GM19452 (cell line): ENCODE measurements at regions not wholly inside any gene's neighbourhood (a gene's known extent, or its start where the extent isn't known, plus 50 kb on each side); places are given as distances from the start of the nearest gene placed in this dataset.

Source experiments
- ATAC-seq: cut with Tn5 transposase; IDR thresholded peaks from one replicate; pipeline ENCODE4 v1.9.1; 2021; ENCODE audit not compliant: unreplicated experiment

DNA sequence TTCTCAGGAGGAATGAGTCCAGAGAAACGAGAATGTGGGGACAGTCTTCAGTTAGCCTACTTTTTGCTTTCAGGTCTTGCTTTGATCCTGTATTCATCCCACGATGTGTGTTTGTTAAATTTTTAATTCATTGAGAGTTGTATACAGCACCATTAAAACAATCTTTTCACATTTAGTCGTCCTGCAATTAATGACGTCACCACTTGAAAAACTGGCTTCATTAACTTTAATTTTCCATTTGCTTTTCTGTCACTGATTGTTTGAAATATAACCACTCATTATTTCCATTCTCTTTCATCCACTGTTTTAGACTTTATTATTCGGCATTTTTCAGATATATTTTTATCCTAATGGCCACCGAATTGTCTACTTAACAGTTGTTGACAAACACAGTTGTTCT, 146.9 kb downstream of the TFEC start:
- no peak for ATAC-seq

DNA sequence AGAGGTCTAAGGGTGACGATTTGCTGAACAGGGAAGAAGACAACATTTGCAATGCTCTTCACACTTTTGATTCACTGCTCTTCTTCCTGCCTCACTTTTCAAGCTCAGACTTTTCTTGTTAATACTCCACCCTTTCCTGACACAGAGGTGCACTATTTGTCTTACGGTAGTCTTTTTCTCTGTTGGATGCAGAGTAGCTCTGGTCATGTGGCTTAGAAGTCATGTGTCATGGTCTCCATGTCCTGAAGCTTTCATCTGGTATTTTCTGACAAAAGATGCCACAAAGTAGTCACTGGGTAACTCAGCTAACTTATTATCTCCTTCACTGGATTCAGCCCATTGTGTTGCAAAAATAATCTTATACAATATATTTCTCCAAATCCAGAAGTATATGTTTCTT, 149.1 kb downstream of the TFEC start:
- ATAC-seq, result no peak

DNA sequence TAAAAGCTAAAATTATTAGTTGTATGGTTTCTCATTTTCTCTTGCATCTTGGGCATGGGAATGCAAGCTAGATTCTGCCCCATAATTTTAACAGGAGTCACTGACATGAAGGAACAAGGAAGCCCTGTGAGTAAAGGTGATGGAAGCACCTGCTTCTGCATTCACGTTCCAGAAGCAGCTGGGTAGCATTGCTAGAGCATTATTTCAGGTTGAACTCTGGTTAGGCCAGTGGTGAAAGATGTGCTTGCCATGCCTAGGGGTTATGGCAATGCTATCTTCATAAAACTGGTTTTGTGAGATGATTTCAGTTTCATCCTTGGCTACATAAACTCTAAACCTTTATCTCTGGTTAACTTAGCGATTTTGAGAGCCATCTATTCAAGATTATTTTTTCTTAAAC, 151.4 kb downstream of the TFEC start:
- no peak for ATAC-seq

DNA sequence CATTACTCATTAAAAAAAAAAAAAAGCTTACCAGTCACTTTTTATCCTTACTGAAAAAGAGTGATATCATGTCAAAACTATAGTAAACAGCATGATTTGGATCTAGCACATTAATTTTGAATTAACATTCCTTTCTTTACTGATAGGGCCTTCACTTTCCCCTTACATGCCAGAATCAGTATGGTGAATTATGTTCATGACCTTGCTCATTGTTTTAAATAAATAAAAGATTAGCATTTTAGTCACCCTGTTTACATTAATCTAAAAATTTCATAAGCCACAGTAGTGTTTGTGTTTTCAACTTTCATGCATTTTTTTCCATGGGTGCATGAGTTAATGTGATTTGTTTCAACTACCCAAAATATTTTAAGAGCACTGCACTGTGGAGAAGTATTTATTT, 160.8 kb downstream of the TFEC start:
- ATAC-seq, result no peak

DNA sequence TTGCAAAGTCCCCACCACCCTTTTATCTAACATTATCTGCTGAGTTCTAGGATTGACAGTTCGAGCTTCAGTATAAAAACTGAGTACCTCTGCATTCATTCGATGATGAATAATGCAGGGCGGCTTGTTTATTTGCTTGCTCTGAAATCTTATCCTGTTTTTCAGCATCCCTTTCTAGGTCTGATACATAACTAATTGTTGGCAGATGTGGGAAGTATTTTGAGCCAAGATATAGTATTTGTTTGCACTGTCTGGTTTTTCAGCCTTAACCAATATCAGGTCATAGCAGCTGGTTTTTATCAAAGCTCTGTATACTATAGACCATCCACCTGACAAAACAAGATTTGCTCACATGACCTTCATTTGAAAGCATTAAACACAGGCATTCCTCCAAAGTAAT, 161.4 kb downstream of the TFEC start:
- no peak for ATAC-seq

DNA sequence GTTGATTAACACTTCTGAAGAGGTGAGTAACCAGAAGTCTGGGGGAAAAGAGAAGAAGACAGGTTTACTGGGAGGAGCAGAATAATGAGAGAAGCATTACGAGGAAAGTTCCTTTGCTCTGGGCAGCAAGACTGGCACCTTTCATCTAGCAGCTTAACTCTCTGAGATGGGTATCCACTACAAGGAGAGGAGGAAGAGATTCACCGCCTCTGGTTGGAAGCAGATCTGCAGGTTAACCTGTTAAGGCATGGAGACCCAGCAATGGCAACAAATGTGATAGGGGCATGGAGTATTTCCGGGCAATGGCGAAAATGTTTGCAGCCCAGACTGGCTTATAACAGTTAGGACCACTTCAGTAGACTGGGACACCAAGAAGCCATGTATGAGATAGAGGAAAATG, 162.2 kb downstream of the TFEC start:
- no peak for ATAC-seq

DNA sequence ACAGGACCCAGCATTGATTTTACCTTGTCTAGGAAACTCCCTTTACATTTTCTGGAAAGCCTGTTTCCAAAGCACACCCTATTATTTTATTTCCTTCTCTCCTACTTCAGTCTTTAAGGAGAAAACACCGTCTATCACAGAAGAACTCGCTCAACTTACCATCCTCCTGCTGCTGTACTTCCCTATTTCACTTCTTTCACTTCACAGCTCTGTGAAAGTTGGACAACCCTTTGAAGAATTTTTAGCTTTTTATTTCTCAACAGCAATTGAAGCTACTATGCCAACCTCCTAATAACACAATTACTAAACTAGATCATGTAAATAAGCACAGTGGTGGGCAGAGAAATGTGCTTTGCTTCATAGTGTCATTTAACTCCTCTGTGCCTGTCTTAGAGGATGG, 166.5 kb downstream of the TFEC start:
- ATAC-seq, result no peak

DNA sequence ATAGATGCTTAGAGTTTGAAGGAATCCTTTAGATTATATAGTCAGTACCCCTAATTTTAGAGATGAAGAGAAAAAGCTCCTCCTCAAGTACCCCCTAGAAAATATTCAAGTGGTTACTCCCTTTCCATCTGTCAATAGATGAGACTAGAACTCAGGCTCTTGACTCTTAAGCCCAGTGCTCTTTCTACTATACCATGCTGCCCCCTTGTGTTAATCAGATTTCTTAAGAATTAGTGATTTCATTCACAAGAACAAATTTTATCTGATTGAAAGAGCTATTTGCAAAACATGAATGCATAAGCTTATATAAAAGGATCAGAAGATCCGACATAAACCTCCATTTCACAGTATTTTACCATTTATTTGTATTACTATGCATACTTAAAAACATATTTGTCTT, 179.3 kb downstream of the TFEC start:
- no peak for ATAC-seq

DNA sequence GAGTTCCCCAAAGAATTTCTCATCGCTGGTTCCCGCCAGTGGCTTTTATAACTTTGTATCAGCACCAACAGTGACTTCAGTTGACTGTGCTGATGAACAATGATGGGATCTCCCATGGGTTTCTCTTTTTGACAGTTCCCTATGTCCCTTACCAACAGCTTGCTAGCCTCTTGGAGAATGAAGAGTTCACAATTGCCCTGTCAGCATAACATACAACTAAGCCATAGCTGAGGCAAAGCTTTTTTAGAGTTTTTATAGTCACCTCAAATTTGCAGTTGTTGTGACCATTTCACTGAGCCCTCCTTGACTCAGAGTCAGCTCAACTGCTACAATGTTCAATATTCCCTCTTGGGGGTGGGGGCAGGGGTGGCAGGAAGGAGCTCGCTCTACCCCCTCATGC, 179.8 kb downstream of the TFEC start:
- ATAC-seq, result no peak

DNA sequence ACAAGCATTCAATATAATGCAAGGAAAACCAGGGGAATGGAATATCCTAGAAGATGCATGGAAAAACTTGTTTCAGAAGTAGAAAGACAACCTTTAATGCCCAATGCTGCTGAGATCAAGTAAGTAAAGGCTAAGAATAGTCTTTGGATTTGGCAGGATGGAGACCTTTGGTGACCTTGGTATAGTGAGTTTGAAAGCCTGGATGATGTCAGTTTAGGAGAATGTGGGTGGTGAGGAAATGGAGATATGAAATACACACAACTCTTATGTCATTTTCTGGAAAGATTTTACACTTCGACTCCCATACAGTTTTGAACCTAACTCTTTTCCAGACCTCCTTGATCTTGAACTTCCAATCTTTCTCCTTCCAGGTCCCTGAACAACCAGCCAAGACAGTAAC, 185.7 kb downstream of the TFEC start:
- ATAC-seq, result no peak

DNA sequence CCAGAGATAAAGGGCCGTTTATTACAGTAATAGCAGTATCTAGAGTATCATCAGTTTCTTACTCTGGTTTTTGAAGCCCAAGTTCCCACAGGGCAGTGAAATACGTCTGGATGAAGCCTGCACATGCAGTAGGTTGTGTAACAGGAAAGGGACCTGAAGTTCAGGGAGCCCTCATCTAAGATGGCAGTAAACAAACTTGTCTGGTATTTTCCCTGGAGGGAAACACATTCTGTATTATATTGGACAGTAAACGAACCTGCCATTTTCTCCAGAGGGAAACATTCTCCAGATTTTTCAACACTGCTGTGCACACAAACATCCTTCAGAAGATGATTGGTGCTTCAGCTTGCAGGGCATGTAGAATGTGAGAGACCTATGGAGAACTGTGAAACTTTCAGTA, 189.9 kb downstream of the TFEC start:
- ATAC-seq, result no peak

DNA sequence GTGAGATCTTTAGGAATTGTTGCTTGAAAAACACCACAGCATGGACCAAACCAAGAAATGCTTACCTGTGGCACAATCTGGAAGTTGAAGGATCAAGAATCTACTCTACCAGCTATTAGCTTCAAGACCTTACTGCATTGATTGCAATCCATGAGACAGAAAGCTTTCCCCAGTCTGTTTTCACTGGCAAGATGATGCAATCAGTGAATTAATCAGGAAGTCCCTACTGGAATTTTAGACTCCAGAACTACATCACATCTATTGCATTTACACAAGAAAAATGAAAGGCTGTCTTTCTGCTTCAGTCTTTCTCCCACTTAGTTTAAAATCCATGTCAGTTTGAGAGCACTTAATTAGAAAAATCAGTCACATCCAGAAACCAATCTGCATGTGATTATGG, 191.7 kb downstream of the TFEC start:
- no peak for ATAC-seq

DNA sequence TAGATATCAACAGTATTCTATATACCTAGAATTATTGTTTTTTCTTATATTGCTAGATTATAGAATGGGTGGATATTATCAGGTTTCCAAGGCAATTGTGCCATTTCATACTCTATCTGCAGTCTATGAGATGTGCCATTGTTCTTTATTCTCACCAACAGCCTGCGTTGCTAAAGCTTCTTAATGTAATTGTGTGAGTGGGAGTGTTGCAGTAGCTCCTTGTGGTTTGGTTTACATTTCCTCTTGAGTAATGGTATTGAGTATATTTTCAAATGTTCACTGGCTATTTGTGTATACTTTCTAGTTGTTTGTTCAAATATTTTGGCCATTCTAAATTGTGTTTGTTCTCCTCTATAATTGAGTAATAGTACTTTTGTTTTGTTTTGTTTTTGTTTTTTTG, 199.2 kb downstream of the TFEC start:
- no peak for ATAC-seq

DNA sequence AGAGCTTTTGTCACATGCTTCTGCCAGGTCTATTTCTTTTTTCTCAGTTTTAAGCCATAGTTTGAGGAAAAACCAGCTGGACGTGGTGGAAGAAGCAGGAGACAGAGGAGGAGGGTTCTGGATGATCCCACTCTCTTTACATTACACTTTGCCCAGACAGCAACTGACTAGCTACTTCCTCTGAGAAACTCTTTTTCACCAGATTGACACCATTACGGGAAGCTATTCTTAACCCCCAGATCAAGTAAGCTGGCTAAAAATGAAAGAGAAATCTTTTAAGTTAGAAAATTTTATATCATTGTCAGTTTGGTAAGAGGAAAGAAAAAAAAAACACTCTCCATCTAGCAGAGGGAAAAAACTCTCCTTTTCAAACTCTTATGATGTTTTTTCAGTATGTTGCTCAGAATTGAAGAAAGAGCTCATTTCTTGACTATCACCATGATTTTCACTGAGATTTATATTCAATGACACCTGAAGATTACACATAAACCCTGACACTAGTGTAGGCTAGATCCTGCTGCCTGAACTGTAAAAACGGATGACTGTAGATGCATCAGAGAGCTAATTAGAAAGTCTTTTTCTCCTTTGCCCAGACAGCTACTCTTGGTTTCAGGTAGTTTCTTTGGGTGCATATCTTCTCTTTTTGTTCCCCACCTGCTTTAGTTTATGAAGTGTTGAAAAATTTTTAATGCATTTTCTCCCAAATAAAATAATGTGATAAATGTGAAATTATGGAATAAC, 203.1 kb downstream of the TFEC start:
- peak; percentile 49 for ATAC-seq

DNA sequence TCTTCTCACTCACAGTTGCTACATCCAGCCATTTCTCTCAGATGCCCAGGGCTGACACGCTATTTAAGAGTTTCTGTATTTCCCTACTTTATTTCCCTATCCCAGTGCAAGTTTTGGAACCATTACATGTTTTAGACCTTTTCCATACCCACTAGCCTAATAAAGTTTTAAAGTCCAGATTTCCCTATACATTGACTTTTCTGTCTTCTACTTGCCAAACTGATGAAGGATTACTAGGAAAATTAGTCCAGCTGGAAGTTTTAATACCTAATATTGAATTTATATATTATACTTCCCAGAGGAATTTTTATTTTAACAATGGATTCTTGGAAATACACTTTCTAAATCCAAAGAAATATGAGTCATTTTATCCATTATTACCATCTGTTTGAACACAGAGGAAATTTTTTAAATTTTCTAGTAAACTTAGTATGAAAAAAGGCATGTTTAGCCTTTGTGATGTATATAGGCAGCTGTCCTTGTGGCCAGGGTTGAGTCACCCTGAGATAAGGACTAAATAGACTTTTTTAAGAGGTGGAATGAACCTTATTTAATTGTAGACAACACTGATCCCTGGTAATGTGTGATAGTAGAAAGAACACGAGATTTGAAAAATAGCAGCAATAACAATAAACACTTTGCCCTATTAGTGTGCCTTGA, 205.0 kb downstream of the TFEC start:
- no peak for ATAC-seq

DNA sequence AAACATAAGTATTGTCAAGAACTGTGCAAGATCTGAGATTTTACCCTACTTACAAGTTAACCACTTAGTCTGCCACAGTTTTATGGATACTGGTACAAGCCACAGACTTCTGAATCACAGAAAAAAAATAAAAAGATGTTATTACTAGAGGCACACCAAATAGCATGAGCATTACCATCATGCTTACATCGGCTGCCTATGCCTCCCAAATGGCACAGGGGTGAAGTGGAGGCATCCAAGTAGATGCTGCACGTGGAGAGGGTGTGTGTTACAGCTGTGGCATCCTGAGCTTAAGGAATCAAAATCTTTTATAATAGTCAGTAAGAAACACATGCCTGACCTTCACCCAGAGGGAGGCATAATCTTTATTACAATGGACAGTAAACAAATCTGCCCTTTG, 207.8 kb downstream of the TFEC start:
- ATAC-seq, result no peak

DNA sequence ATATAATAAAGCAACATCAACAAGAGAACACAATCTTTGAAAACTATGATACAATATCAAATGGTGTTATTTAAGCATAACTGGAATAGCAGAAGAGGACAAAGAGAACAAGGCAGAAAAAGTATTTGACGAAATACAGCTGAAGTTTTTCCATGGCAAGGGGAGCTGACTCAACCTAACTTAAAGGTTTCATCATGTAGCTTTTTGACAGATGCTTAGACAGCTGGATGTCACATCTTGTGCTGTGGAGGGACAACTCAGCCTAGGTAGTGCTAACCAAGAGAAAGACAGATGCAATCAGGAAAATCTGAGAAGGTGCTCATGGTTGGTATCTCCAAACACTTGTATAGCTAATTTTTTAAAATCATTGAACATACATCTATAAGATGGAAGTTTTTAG, 208.2 kb downstream of the TFEC start:
- no peak for ATAC-seq

DNA sequence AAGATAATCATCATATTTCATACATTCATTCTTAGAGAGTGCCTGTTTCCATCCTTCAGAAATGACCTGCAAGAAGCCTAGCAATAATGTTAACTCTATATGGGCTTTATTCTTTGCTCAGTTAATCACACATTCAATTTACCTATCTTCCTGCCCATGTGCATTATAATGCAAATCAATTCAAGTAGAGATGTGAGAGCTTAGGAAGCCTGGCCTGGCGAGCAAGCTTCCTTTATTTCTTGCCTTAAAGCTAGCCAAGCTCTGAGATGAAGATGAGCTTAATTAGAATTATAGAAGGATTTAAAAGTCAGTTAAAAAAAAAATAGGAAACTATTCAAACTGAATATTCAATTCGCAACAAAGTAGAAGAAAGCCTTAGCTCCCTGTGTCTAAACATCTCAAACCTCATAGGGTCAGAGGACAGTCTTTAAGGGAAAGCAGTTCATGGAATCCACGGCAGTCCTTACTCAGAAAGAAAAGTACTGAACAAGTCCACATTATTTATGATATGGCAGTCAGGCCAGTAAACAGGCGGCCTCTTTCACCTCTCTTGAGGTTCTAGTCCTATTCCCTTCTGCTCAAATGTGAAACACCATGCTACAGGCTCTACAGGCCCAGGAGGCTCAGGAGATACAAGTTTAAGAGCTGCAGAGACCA, 214.1 kb downstream of the TFEC start:
- ATAC-seq, result no peak

DNA sequence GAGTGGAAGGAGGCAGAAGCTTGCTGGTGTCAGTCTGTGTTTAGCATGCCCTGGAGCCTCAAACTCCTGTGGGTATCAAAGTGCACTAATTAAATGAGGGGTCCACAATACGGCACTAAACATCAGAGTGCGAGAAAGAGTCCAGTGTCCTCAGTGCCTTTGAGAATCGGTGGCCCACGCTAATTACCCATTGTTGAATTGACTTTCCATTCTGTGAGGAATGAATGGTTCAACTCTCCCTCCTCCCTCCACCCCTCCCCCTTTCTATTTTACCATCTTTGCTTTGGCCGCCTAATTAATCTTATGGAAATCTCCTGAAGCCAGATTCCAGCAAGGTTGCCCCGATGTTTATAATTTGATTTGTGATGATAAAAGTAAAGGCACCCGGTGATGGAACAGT, 217.8 kb downstream of the TFEC start:
- no peak for ATAC-seq

DNA sequence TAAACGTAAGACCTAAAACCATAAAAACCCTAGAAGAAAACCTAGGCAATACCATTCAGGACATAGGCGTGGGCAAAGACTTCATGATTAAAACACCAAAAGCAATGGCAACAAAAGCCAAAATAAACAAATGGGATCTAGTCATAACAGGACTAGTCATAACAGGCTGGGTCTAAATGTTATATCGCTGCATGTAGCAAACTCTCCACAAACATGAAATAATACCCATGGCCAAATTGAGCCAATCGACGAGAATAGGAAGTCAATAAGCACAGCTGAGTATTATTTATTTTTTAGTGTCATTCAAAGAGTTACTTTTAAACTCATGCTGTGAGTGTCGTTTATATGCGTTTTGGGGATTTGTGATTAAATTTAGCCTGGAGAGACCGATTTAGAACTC, 225.1 kb downstream of the TFEC start:
- ATAC-seq, result no peak

DNA sequence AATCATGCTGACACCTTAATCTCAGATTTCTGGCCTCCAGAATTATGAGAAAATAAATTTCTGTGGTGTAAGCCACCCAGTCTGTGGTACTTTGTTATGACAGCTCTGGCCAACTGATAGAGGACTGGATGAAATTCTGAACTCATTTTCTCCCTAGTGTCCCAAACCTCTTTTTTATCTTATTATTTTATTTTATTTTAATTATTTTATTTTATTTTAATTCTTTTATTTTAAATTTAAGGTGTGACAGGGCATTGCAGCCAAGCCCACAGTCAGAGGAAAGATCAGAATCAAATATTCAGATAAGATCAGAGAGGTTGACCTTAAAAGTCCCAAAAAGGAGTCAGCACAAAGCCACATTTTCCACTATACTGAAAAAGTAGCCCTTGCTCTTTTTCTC, 228.1 kb downstream of the TFEC start:
- no peak for ATAC-seq

DNA sequence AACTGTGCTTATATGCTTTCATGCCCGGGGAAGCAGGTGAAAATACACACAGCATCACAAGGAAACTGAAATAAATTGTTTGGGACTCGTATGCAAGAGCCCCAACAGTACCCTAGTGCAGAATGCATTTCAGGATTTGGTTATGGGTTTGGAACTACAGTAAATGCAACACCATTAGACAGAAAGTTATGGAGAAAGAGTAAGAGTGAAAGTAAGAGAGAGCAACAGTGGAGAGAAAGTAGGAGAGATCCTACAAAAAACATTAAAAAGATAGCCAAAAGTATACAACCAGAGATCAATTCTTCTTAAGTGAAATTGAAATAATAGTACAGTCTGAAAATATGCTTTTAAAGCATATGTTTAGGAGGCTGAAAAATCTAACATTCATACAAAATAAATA, 231.1 kb downstream of the TFEC start:
- ATAC-seq, result no peak
